ENCODE measurements at regions not wholly inside any gene's neighbourhood (a gene's known extent, or its start where the extent isn't known, plus 50 kb on each side); places are given as distances from the start of the nearest gene placed in this dataset.

DNA sequence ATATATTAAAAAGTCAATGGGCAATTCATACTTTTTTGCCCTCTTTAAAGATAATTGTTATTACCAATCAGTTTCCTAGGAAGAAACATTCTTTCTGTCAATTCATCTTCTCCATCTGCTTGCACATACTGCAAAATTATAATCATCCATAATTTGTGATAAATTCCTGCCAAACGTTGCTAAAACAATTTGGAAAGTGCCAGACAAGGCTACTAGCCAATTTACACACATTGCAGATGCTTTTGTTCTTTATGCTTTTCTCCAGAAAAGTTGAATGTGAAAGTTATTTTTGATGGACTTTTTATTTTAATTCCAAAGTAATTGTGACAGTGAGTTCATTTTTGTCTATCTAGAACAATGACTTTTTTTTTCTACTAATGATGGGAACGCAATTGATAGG, 992.8 kb upstream of the ADGRL2 start:
- Histone ChIP-seq H3K27me3 (ENCODE audit: insufficient read depth, poor library complexity, severe bottlenecking) (no peaks in the 10 kb centered on the region), H3K4me3 (replicated peaks; ENCODE audit: insufficient read depth, low read length) (no peak overlapping the region), H3K27ac (replicated peaks) (no peak overlapping the region)
- no peak for TF ChIP-seq REST (IDR thresholded peaks at IDR 0.05; ENCODE audit: insufficient replicate concordance, low read depth)
- TF ChIP-seq, protein P1, sequence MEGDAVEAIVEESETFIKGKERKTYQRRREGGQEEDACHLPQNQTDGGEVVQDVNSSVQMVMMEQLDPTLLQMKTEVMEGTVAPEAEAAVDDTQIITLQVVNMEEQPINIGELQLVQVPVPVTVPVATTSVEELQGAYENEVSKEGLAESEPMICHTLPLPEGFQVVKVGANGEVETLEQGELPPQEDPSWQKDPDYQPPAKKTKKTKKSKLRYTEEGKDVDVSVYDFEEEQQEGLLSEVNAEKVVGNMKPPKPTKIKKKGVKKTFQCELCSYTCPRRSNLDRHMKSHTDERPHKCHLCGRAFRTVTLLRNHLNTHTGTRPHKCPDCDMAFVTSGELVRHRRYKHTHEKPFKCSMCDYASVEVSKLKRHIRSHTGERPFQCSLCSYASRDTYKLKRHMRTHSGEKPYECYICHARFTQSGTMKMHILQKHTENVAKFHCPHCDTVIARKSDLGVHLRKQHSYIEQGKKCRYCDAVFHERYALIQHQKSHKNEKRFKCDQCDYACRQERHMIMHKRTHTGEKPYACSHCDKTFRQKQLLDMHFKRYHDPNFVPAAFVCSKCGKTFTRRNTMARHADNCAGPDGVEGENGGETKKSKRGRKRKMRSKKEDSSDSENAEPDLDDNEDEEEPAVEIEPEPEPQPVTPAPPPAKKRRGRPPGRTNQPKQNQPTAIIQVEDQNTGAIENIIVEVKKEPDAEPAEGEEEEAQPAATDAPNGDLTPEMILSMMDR (IDR thresholded peaks at IDR 0.05; ENCODE audit: insufficient read depth, low read length), result no peak
- no peak for TF ChIP-seq GABPA (IDR thresholded peaks at IDR 0.05; ENCODE audit: low read depth)
- TF ChIP-seq POLR2AphosphoS5 (IDR thresholded peaks at IDR 0.05; ENCODE audit: low read depth), result no peak
- TF ChIP-seq SPI1 (IDR thresholded peaks at IDR 0.05; ENCODE audit: borderline replicate concordance, low read depth), result no peak
- DNase-seq (ENCODE audit: low read depth in 1 of 2, low spot score in 1 of 2), result no peak

- no peak for DNase-seq (ENCODE audit: low read depth in 1 of 2, low spot score in 1 of 2)
- Histone ChIP-seq H3K27me3 (ENCODE audit: insufficient read depth, poor library complexity, severe bottlenecking) (no peaks in the 10 kb centered on the region), H3K4me3 (replicated peaks; ENCODE audit: insufficient read depth, low read length) (no peak overlapping the region), H3K27ac (replicated peaks) (no peak overlapping the region)
- TF ChIP-seq, protein P1 (IDR thresholded peaks at IDR 0.05; ENCODE audit: insufficient read depth, low read length), result no peak
- TF ChIP-seq REST (IDR thresholded peaks at IDR 0.05; ENCODE audit: insufficient replicate concordance, low read depth), result no peak
- TF ChIP-seq GABPA (IDR thresholded peaks at IDR 0.05; ENCODE audit: low read depth), result no peak
- TF ChIP-seq SPI1 (IDR thresholded peaks at IDR 0.05; ENCODE audit: borderline replicate concordance, low read depth), result no peak
- TF ChIP-seq POLR2AphosphoS5 (IDR thresholded peaks at IDR 0.05; ENCODE audit: low read depth), result no peak
Observed at GRCh38 chr1:80806431-80806830, 994.3 kb upstream of the ADGRL2 start.

DNA sequence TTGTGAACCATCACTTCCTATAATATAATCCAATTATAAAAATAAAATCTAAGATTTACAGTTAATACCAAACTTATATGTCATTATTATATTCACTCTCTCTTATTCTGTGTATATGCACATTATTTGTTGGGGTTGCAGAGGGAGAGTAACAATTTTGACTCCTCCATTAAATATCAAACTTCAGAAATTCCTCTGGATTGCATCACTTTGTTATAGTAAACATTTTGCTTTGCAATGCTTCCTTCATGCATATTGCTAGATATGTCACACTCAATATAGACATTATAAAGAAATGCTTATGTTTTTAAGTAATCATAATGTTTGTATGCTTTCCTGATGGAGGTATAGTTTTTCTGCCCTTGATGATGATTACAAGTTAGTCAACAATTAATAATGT, 999.0 kb upstream of the ADGRL2 start:
- no peak overlapping the region for H3K4me3 ChIP-seq (replicated peaks; ENCODE audit: insufficient read depth, low read length)
- no peak for TF ChIP-seq SPI1 (IDR thresholded peaks at IDR 0.05; ENCODE audit: borderline replicate concordance, low read depth)
- TF ChIP-seq POLR2AphosphoS5 (IDR thresholded peaks at IDR 0.05; ENCODE audit: low read depth), result no peak
- TF ChIP-seq, protein P1 (IDR thresholded peaks at IDR 0.05; ENCODE audit: insufficient read depth, low read length), result no peak
- no peak for TF ChIP-seq REST (IDR thresholded peaks at IDR 0.05; ENCODE audit: insufficient replicate concordance, low read depth)
- TF ChIP-seq GABPA (IDR thresholded peaks at IDR 0.05; ENCODE audit: low read depth), result no peak
- H3K27ac ChIP-seq (replicated peaks), result no peak overlapping the region
- no peaks in the 10 kb centered on the region for H3K27me3 ChIP-seq (ENCODE audit: insufficient read depth, poor library complexity, severe bottlenecking)
- DNase-seq (ENCODE audit: low read depth in 1 of 2, low spot score in 1 of 2), result no peak
